ENCODE measurements at regions not wholly inside any gene's neighbourhood (a gene's known extent, or its start where the extent isn't known, plus 50 kb on each side); places are given as distances from the start of the nearest gene placed in this dataset.

GRCh38 chr9:86828631-86829030 is 118.7 kb downstream of the GAS1 start:
- Histone ChIP-seq H3K4me2 (no peak overlapping the region), H4K20me1 (ENCODE audit: insufficient read depth, poor library complexity, severe bottlenecking) (no peaks in the 10 kb centered on the region), H2AFZ (no peak overlapping the region), H3K4me3 (no peak overlapping the region), H3K27ac (no peak overlapping the region), H3K79me2 (no peaks in the 10 kb centered on the region), H3K27me3 (no peaks in the 10 kb centered on the region), H3K9me2 (replicated peaks; ENCODE audit: insufficient read depth) (no peaks in the 10 kb centered on the region), H3K4me1 (ENCODE audit: insufficient read depth) (no peaks in the 10 kb centered on the region), H3K9me3 (ENCODE audit: low read depth) (no peaks in the 10 kb centered on the region), H3K36me3 (replicated peaks; ENCODE audit: insufficient read depth, low read depth) (no peaks in the 10 kb centered on the region)
- no peak for TF ChIP-seq CTCF (IDR thresholded peaks at IDR 0.05; ENCODE audit: poor library complexity)
- no peak for TF ChIP-seq EZH2 (IDR thresholded peaks at IDR 0.05; ENCODE audit: borderline replicate concordance)
- TF ChIP-seq EZH2phosphoT487 (IDR thresholded peaks at IDR 0.05; ENCODE audit: low read depth, severe bottlenecking, unreplicated experiment), result no peak
- 94% methylated on average over 4 of the region's 4 CpGs for WGBS (ENCODE audit: low lambda C conversion rate, missing lambda C conversion rate)
- no peak for DNase-seq (ENCODE audit: low spot score)

- Histone ChIP-seq H3K36me3 (replicated peaks; ENCODE audit: insufficient read depth, low read depth) (no peaks in the 10 kb centered on the region), H3K27ac (no peak overlapping the region), H3K27me3 (no peaks in the 10 kb centered on the region), H2AFZ (no peak overlapping the region), H3K4me3 (no peak overlapping the region), H3K4me1 (ENCODE audit: insufficient read depth) (no peaks in the 10 kb centered on the region), H3K9me2 (replicated peaks; ENCODE audit: insufficient read depth) (no peaks in the 10 kb centered on the region), H3K9me3 (ENCODE audit: low read depth) (no peaks in the 10 kb centered on the region), H4K20me1 (ENCODE audit: insufficient read depth, poor library complexity, severe bottlenecking) (no peaks in the 10 kb centered on the region), H3K4me2 (no peak overlapping the region), H3K79me2 (no peaks in the 10 kb centered on the region)
- peak; percentile 49 for DNase-seq (ENCODE audit: low spot score)
- TF ChIP-seq EZH2phosphoT487 (IDR thresholded peaks at IDR 0.05; ENCODE audit: low read depth, severe bottlenecking, unreplicated experiment) (no peak), EZH2 (IDR thresholded peaks at IDR 0.05; ENCODE audit: borderline replicate concordance) (no peak), CTCF (IDR thresholded peaks at IDR 0.05; ENCODE audit: poor library complexity) (no peak)
- WGBS (ENCODE audit: low lambda C conversion rate, missing lambda C conversion rate), result 69% methylated on average over 1 of the region's 1 CpG
These were observed 119.4 kb downstream of the GAS1 start for GRCh38 chr9:86827893-86828292.

- no peaks in the 10 kb centered on the region for H3K4me1 ChIP-seq (ENCODE audit: insufficient read depth)
- no peak for DNase-seq (ENCODE audit: low spot score)
- H3K27me3 ChIP-seq, result no peaks in the 10 kb centered on the region
- no peak overlapping the region for H3K4me2 ChIP-seq
- H3K27ac ChIP-seq, result no peak overlapping the region
- no peaks in the 10 kb centered on the region for H3K9me2 ChIP-seq (replicated peaks; ENCODE audit: insufficient read depth)
- no peak for TF ChIP-seq CTCF (IDR thresholded peaks at IDR 0.05; ENCODE audit: poor library complexity)
- no peak for TF ChIP-seq EZH2 (IDR thresholded peaks at IDR 0.05; ENCODE audit: borderline replicate concordance)
- TF ChIP-seq EZH2phosphoT487 (IDR thresholded peaks at IDR 0.05; ENCODE audit: low read depth, severe bottlenecking, unreplicated experiment), result no peak
- 88% methylated on average over 2 of the region's 2 CpGs for WGBS (ENCODE audit: low lambda C conversion rate, missing lambda C conversion rate)
- no peaks in the 10 kb centered on the region for H3K9me3 ChIP-seq (ENCODE audit: low read depth)
- H3K79me2 ChIP-seq, result no peaks in the 10 kb centered on the region
- H2AFZ ChIP-seq, result no peak overlapping the region
- no peak overlapping the region for H3K4me3 ChIP-seq
- H3K36me3 ChIP-seq (replicated peaks; ENCODE audit: insufficient read depth, low read depth), result no peaks in the 10 kb centered on the region
- no peaks in the 10 kb centered on the region for H4K20me1 ChIP-seq (ENCODE audit: insufficient read depth, poor library complexity, severe bottlenecking)
These were observed 122.0 kb downstream of the GAS1 start for GRCh38 chr9:86825299-86825698.

Measured in hepatocyte (in vitro differentiated cells).